KMS-11 (cell line): ENCODE measurements at regions not wholly inside any gene's neighbourhood (a gene's known extent, or its start where the extent isn't known, plus 50 kb on each side); places are given as distances from the start of the nearest gene placed in this dataset.

ENCODE experiments used
- H2AFZ ChIP-seq: fragments of 200-600 bp; sonication (generic); 2 replicates; pipeline ENCODE4 v1.6.1; 2016; ENCODE audit warnings: antibody characterized with exemption, mixed run types, low read depth
- H3K27ac ChIP-seq: fragments of 200-600 bp; sonication (generic); 2 replicates; pipeline ENCODE4 v1.6.1; 2016; ENCODE audit warnings: mild to moderate bottlenecking, mixed run types
- H3K27me3 ChIP-seq: fragments of 200-600 bp; sonication (generic); 2 replicates; pipeline ENCODE4 v1.6.1; 2017; ENCODE audit warnings: mild to moderate bottlenecking, low read depth, mixed run types, moderate library complexity; ENCODE audit not compliant: insufficient read depth
- H3K36me3 ChIP-seq: fragments of 200-600 bp; sonication (generic); 2 replicates; pipeline ENCODE4 v1.6.1; 2017; ENCODE audit warnings: mild to moderate bottlenecking, mixed run types; ENCODE audit not compliant: insufficient read depth
- H3K4me1 ChIP-seq: fragments of 200-600 bp; sonication (generic); 2 replicates; pipeline ENCODE4 v1.6.1; 2016; ENCODE audit warnings: mild to moderate bottlenecking, low read depth, mixed run types; ENCODE audit not compliant: poor library complexity, severe bottlenecking
- H3K4me2 ChIP-seq: fragments of 200-600 bp; sonication (generic); 2 replicates; pipeline ENCODE4 v1.7.0; 2016; ENCODE audit warnings: mild to moderate bottlenecking, mixed run types
- H3K4me3 ChIP-seq: fragments of 200-600 bp; sonication (generic); IDR thresholded peaks from 2 replicates; pipeline ENCODE4 v1.6.1; 2017; ENCODE audit warnings: low read depth, low read length, mixed read lengths; ENCODE audit not compliant: insufficient read depth
- H3K79me2 ChIP-seq: fragments of 200-600 bp; sonication (generic); 2 replicates; pipeline ENCODE4 v1.6.1; 2016; ENCODE audit warnings: low read depth, mixed run types; ENCODE audit not compliant: insufficient read depth
- H3K9ac ChIP-seq: fragments of 200-600 bp; sonication (generic); 2 replicates; pipeline ENCODE4 v1.6.1; 2016; ENCODE audit warnings: mild to moderate bottlenecking, mixed run types
- H4K20me1 ChIP-seq: fragments of 200-600 bp; sonication (generic); 2 replicates; pipeline ENCODE4 v1.6.1; 2016; ENCODE audit warnings: mild to moderate bottlenecking, mixed run types; ENCODE audit not compliant: insufficient read depth
- TF ChIP-seq, protein P1 (sequence below): fragments of 200-600 bp; sonication (generic); conservative IDR thresholded peaks from 2 replicates; pipeline ENCODE4 v1.6.1; 2017; ENCODE audit warnings: low read depth, mild to moderate bottlenecking, antibody characterized with exemption, low read length, moderate library complexity, mixed read lengths

DNA sequence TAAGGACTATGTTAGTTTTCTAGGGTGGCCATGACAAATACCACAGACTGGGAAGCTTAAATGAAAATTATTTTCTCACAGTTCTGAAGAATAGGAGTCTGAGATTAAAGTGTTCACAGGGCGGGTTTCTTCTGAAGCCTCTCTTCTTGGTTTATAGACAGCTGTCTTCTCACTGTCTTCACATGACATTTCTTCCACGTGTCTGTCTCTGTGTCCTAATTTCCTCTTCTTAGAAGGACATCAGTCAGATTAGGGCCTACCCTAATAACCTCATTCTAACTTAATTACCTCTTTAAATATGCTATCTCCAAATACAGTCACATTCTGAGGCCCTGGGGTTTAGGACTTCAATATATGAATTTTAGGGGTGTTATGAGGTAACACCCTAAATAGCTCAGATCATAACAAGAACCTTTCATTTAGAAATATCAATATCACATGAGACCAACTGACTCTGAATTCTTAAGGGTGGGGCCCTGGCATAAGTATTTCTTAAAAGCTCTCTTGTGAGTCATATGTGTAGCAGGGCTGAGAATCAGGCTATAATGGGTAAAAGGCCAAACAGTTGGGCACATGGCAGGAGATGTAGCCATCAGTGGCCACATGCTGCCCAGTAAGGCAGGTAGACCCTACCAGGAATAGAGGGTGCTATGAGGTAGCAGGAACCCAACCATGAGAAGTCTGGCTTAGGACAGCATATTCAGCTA is 62.0 kb upstream of the TENT5A start:
- H3K27ac ChIP-seq = no peak overlapping the region
- H3K27me3 ChIP-seq = no peaks in the 10 kb centered on the region
- H3K4me2 ChIP-seq = no peak overlapping the region
- TF ChIP-seq, protein P1, sequence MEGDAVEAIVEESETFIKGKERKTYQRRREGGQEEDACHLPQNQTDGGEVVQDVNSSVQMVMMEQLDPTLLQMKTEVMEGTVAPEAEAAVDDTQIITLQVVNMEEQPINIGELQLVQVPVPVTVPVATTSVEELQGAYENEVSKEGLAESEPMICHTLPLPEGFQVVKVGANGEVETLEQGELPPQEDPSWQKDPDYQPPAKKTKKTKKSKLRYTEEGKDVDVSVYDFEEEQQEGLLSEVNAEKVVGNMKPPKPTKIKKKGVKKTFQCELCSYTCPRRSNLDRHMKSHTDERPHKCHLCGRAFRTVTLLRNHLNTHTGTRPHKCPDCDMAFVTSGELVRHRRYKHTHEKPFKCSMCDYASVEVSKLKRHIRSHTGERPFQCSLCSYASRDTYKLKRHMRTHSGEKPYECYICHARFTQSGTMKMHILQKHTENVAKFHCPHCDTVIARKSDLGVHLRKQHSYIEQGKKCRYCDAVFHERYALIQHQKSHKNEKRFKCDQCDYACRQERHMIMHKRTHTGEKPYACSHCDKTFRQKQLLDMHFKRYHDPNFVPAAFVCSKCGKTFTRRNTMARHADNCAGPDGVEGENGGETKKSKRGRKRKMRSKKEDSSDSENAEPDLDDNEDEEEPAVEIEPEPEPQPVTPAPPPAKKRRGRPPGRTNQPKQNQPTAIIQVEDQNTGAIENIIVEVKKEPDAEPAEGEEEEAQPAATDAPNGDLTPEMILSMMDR = no peak
- no peaks in the 10 kb centered on the region for H3K4me1 ChIP-seq
- no peaks in the 10 kb centered on the region for H4K20me1 ChIP-seq
- H3K36me3 ChIP-seq = no peaks in the 10 kb centered on the region
- H3K4me3 ChIP-seq = no peak overlapping the region
- no peak overlapping the region for H3K9ac ChIP-seq
- no peak overlapping the region for H2AFZ ChIP-seq
- no peaks in the 10 kb centered on the region for H3K79me2 ChIP-seq

DNA sequence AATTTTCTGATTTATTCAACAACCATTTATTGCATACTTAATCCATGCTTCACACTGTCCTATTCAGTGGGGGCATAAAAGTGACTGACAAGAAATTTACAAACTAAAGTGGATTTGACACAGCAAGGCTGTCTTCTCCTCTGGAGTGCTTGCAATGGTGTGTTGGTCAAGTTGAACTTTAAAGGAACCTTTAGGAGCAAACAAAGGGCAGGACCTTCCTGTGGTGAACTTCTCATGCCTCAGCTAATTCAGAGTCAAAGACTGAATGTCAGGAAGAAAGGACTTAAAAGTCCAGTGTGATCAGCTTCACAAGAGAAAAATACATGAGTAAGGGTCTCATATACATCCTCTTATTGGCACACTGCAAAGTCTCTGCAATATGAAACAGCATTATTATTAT is 60.8 kb upstream of the TENT5A start:
- H2AFZ ChIP-seq = no peak overlapping the region

DNA sequence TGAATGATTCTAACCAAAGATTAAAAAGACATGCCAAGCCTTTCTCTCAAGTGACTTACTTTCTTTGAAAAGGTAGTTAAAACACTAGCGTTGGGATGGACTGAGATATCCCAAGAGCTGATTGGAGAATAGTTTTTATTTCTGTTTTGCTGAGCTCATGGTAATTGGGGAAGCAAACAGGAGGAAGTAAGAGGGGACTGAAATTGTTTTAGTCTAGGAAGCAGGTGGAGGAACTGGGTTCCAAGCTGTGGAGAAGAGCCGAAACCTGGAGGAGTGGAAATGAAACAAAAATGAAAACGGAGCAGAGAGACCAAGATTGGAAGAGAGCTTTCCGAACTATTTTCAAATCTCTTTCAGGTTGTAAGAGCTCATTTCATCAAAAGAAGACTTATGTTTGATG is 59.9 kb upstream of the TENT5A start:
- Histone ChIP-seq H3K27ac (no peak overlapping the region), H3K4me1 (no peaks in the 10 kb centered on the region), H3K4me3 (no peak overlapping the region), H3K79me2 (no peaks in the 10 kb centered on the region), H3K36me3 (no peaks in the 10 kb centered on the region), H4K20me1 (no peaks in the 10 kb centered on the region), H2AFZ (no peak overlapping the region), H3K4me2 (no peak overlapping the region), H3K9ac (no peak overlapping the region), H3K27me3 (no peaks in the 10 kb centered on the region)
- TF ChIP-seq, protein P1 = no peak

More for the DNA sequence above, 60.8 kb upstream of the TENT5A start:
- no peaks in the 10 kb centered on the region for H3K4me1 ChIP-seq
- no peak overlapping the region for H3K4me2 ChIP-seq
- TF ChIP-seq, protein P1 = no peak
- H3K4me3 ChIP-seq = no peak overlapping the region
- H3K36me3 ChIP-seq = no peaks in the 10 kb centered on the region
- H4K20me1 ChIP-seq = no peaks in the 10 kb centered on the region
- no peak overlapping the region for H3K27ac ChIP-seq
- no peaks in the 10 kb centered on the region for H3K27me3 ChIP-seq
- H3K79me2 ChIP-seq = no peaks in the 10 kb centered on the region
- no peak overlapping the region for H3K9ac ChIP-seq

DNA sequence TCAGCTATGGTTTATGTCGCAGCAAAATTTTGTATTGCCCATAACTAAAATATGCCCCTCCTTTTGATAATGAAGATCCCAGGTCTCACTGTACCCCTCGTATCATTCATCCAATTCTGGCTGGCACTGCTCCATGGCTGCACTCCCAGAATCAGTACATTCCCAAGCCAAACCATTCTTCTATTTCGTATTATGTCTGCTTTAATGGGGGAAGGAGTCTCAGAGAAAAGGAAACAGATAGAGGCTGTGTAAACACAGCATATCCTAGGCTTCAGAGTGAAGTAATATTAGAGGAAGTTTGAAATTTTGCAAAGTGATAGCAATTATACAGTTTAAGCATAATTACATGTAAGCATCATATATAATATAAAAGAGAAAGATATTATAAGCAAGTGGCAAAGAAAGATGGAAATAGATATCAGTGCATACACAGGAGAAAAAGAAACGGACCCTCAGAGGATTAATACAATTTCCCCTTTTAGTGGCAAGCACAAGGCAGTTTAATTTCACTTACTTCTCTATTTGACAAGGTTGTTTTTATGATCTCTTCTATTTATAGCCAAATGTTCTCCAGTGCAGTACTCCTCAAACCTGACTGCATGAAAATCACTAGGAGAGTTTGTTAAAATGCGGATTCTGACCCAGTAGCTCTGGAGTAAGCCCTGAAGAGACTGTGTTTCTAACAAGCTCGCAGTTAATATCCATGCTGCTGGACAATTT is 56.5 kb upstream of the TENT5A start:
- no peak overlapping the region for H3K4me3 ChIP-seq
- TF ChIP-seq, protein P1 = no peak
- no peak overlapping the region for H3K4me2 ChIP-seq
- no peaks in the 10 kb centered on the region for H4K20me1 ChIP-seq
- H3K9ac ChIP-seq = no peak overlapping the region
- no peak overlapping the region for H2AFZ ChIP-seq
- H3K27ac ChIP-seq = no peak overlapping the region
- no peaks in the 10 kb centered on the region for H3K79me2 ChIP-seq
- no peaks in the 10 kb centered on the region for H3K4me1 ChIP-seq
- H3K36me3 ChIP-seq = no peaks in the 10 kb centered on the region
- H3K27me3 ChIP-seq = no peaks in the 10 kb centered on the region
